Heart left ventricle (tissue), 16 donors: ENCODE measurements at regions not wholly inside any gene's neighbourhood (a gene's known extent, or its start where the extent isn't known, plus 50 kb on each side); places are given as distances from the start of the nearest gene placed in this dataset.

Experiments used
- ATAC-seq, 4 donors: fragments of 200-7000 bp; cut with Tn5 transposase; one replicate each; pipeline ENCODE4 v1.9.1; 2020 to 2022; ENCODE audit warnings: moderate library complexity in 4 of 4, mild to moderate bottlenecking in 3 of 4, moderate number of reproducible peaks in 1 of 4
- DNase-seq, 5 donors: peaks; one replicate each; pipeline ENCODE4 v3.0.0-alpha.2; 2020
- H3K27ac ChIP-seq, 12 donors: fragments of 200-600 bp; sonication (generic) in 4 of 12; one replicate each; pipeline versions ENCODE4 v1.5.0 to v1.8.0; 2016 to 2022; ENCODE audit warnings: mild to moderate bottlenecking in 2 of 12
- H3K27me3 ChIP-seq, 9 donors: fragments of 200-600 bp; sonication (generic) in 2 of 9; one replicate each; pipeline versions ENCODE4 v1.5.1 to v1.8.0; 2016 to 2022; ENCODE audit warnings: mild to moderate bottlenecking in 3 of 9
- H3K36me3 ChIP-seq, 9 donors: fragments of 200-600 bp; sonication (generic) in 2 of 9; one replicate each; pipeline versions ENCODE4 v1.5.0 to v1.8.0; 2018 to 2022; ENCODE audit warnings: mild to moderate bottlenecking in 2 of 9
- H3K4me1 ChIP-seq, 12 donors: fragments of 200-600 bp; sonication (generic) in 4 of 12; one replicate each; pipeline versions ENCODE4 v1.5.0 to v1.8.0; 2016 to 2022; ENCODE audit warnings: mild to moderate bottlenecking in 3 of 12
- H3K4me3 ChIP-seq, 12 donors: fragments of 200-600 bp; sonication (generic) in 4 of 12; one replicate each; pipeline versions ENCODE4 v1.5.0 to v1.8.0; 2017 to 2022; ENCODE audit warnings: mild to moderate bottlenecking in 9 of 12, moderate library complexity in 4 of 12
- H3K9me3 ChIP-seq, 12 donors: fragments of 200-600 bp; sonication (generic) in 4 of 12; one replicate each; pipeline versions ENCODE4 v1.5.0 to v1.8.0; 2016 to 2022; ENCODE audit warnings: mild to moderate bottlenecking in 1 of 12
- CTCF ChIP-seq, 12 donors: fragments of 200-600 bp; sonication (generic) in 4 of 12; IDR thresholded peaks; one replicate each; pipeline versions ENCODE4 v1.5.0 to v1.8.0; 2018 to 2022; ENCODE audit warnings: antibody characterized with exemption in 12 of 12, mild to moderate bottlenecking in 5 of 12
- POLR2A ChIP-seq, 2 donors: fragments of 450-650 bp; IDR thresholded peaks; one replicate each; pipeline ENCODE4 v1.6.1; 2017; ENCODE audit warnings: antibody characterized with exemption in 2 of 2, mild to moderate bottlenecking in 2 of 2, moderate library complexity in 2 of 2
- WGBS, 4 donors: extraction: QIAGEN DNeasy Blood & Tissue Kit in 2 of 4; methylation state at CpG; one replicate each; pipeline versions ENCODE4 v1.1.5 to v1.1.7; 2013 to 2018; 5-methylcytosine and 5-hydroxymethylcytosine counted together
- intact Hi-C, 10 donors: fragments of 100-400 bp; cut with DNase I; formaldehyde crosslinking; loops; one replicate each; pipeline versions ENCODE4 v1.11.1 to v1.14.2; 2022
- donor health status: ischemic (EF 13 %, LVEDD 7.1; RV severe dilation, severe dysfunction).
- donor health status: healthy with polysubstance abuse.
- donor health status: DM: no; HTN: yes; CAD: no.
- donor health status: DM: no; HTN: no; CAD: no.
- donor health status: ischemic (EF 25% LVEDD 6.9; RV normal size, moderate dysfunction).
- donor health status: ischemic (EF 25% LVEDD 5.7; RV mildly dilated, moderate dysfunction).
- donor health status: healthy.
- donor health status: DM: yes; HTN: yes; CAD: no.
- donor health status: ischemic (EF 35%, LVEDD 5.7; RV mildly dilated, moderate dysfunction).
- donor health status: nonischemic (EF 11% LVEDD 7.7; RV severe dilation, severe dysfunction).
- donor health status: DM: yes; HTN: yes; CAD: no.
- donor health status: PGD.
- donor health status: ischemic (EF 29% LVEDD 5.4; RV normal size, mild dysfunction).
- donor health status: nonischemic (EF 23%, LVEDD 6.1; RV moderate dilation, normal function).

DNA sequence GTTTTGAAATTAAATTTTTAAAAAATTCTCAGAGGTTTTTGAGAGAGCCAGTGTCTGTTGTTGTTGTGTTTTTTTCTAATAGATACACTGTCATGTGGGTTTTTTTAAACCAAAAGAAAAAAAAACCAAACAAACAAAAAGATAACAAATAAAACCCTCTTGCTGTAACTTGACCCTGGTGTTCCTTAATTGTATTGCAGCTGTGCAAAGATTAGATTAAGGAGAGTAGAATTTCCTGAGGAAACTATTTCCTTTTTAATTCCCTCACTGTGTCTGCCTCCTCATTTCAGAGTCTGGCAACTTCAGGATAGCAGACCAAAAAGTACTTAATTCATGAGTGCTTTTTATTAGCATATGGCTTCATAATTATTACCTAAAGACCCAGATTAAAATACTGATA lies 281.9 kb downstream of the EPM2A start:
- Histone ChIP-seq H3K4me3 (no peak overlapping the region), H3K36me3 (no peaks in the 10 kb centered on the region), H3K4me1 (no peaks in the 10 kb centered on the region), H3K27ac (no peak overlapping the region), H3K9me3 (no peaks in the 10 kb centered on the region), H3K27me3 (no peaks in the 10 kb centered on the region)
- DNase-seq, result no peak
- intact Hi-C loops, result no loop called here
- TF ChIP-seq POLR2A (IDR thresholded peaks at IDR 0.05) (no peak), CTCF (IDR thresholded peaks at IDR 0.05) (peak in 4 of 12 donors; percentile 15 to 29 (median 24))
- no peak for ATAC-seq

- DNase-seq, result no peak
- Histone ChIP-seq H3K27ac (no peak overlapping the region), H3K4me1 (no peaks in the 10 kb centered on the region), H3K36me3 (no peaks in the 10 kb centered on the region), H3K4me3 (no peak overlapping the region), H3K27me3 (no peaks in the 10 kb centered on the region), H3K9me3 (no peaks in the 10 kb centered on the region)
- intact Hi-C loops, result no loop called here
- WGBS, 4 donors, result 79 to 89% (median 83%) methylated on average over 2 of the region's 2 CpGs
- no peak for TF ChIP-seq POLR2A (IDR thresholded peaks at IDR 0.05)
- no peak for TF ChIP-seq CTCF (IDR thresholded peaks at IDR 0.05)
- no peak for ATAC-seq
These were observed 281.3 kb downstream of the EPM2A start for GRCh38 chr6:145454006-145454405.

DNA sequence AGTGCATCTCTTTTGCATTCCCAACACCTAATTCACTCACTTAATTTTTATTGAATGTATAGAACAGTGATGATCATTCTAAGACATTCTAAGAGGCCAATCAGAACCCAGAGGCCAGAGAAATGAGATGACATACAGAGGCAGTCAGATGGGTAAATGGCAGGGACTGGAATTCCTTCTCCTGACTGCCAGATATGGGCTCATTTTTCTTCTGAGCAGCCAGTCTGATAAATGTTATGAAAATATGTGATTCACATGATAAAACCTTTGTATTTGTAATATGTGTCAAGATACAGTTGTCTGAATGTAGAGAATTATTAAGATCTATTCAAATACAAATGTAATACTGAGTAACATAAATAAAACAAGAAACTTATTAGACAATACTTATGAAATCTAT lies 277.8 kb downstream of the EPM2A start:
- Histone ChIP-seq H3K4me1 (no peaks in the 10 kb centered on the region), H3K4me3 (no peak overlapping the region), H3K9me3 (no peaks in the 10 kb centered on the region), H3K36me3 (no peaks in the 10 kb centered on the region), H3K27me3 (no peaks in the 10 kb centered on the region), H3K27ac (no peak overlapping the region)
- ATAC-seq (no peak), DNase-seq (no peak)
- TF ChIP-seq CTCF (IDR thresholded peaks at IDR 0.05), result no peak
- TF ChIP-seq POLR2A (IDR thresholded peaks at IDR 0.05), result no peak
- intact Hi-C loops, result no loop called here

DNA sequence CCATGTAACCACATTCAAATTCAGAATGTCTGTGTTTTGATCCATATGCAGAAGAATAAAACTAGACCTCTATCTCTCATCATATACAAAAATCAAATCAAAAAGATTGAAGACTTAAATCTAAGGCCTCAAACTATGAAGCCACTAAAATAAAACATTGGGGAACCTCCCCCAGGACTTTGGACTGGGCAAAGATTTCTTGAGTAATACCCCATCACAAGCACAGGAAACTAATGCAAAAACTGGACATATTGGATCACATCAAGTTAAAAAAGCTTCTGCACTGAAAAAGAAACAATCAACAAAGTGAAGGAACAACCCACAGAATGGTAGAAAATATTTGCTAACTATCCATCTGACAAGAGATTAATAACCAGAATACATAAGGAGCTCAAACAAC lies 266.8 kb downstream of the EPM2A start:
- no peaks in the 10 kb centered on the region for H3K36me3 ChIP-seq
- H3K27me3 ChIP-seq, result no peaks in the 10 kb centered on the region
- no peak overlapping the region for H3K4me3 ChIP-seq
- ATAC-seq (no peak), DNase-seq (no peak)
- no peak overlapping the region for H3K27ac ChIP-seq
- TF ChIP-seq POLR2A (IDR thresholded peaks at IDR 0.05) (no peak), CTCF (IDR thresholded peaks at IDR 0.05) (no peak)
- intact Hi-C loops, result no loop called here
- H3K4me1 ChIP-seq, result no peaks in the 10 kb centered on the region
- H3K9me3 ChIP-seq, result peaks cover 0 to 15% (median 5%) of the 10 kb centered on the region in 12 donors
